Nephron progenitor cell (in vitro differentiated cells): ENCODE measurements at regions not wholly inside any gene's neighbourhood (a gene's known extent, or its start where the extent isn't known, plus 50 kb on each side); places are given as distances from the start of the nearest gene placed in this dataset.

Source experiments
- DNase-seq: peaks from one replicate; pipeline ENCODE4 v3.0.0; 2021
- H3K27ac Mint-ChIP-seq: 2 replicates; pipeline ENCODE4 v1.8.0; 2021; ENCODE audit warnings: mild to moderate bottlenecking, moderate library complexity, mixed read lengths
- H3K27me3 Mint-ChIP-seq: 2 replicates; pipeline ENCODE4 v1.8.0; 2021; ENCODE audit warnings: mild to moderate bottlenecking, low read depth, mixed read lengths; ENCODE audit not compliant: poor library complexity
- H3K36me3 Mint-ChIP-seq: 2 replicates; pipeline ENCODE4 v1.8.0; 2021; ENCODE audit warnings: low read depth, mixed read lengths
- H3K4me1 Mint-ChIP-seq: 2 replicates; pipeline ENCODE4 v1.8.0; 2021; ENCODE audit warnings: mixed read lengths
- H3K4me3 Mint-ChIP-seq: 2 replicates; pipeline ENCODE4 v1.8.0; 2021; ENCODE audit warnings: mild to moderate bottlenecking, moderate library complexity, mixed read lengths
- H3K9me3 Mint-ChIP-seq: 2 replicates; pipeline ENCODE4 v1.8.0; 2021; ENCODE audit warnings: mild to moderate bottlenecking, moderate library complexity, mixed read lengths
- CTCF ChIP-seq: fragments of 200-600 bp; sonication (generic); IDR thresholded peaks from 2 replicates; pipeline ENCODE4 v1.5.0; 2021; ENCODE audit warnings: antibody characterized with exemption

GRCh38 chr5:159777049-159777660 lies 139.1 kb upstream of the ADRA1B start:
- H3K27ac Mint-ChIP-seq, result no peak overlapping the region
- H3K27me3 Mint-ChIP-seq, result peaks cover 34% of the 10 kb centered on the region
- H3K9me3 Mint-ChIP-seq, result no peaks in the 10 kb centered on the region
- peaks cover 5% of the 10 kb centered on the region for H3K4me1 Mint-ChIP-seq
- TF ChIP-seq CTCF, result no peak
- H3K36me3 Mint-ChIP-seq, result no peaks in the 10 kb centered on the region
- H3K4me3 Mint-ChIP-seq, result no peak overlapping the region
- no peak for DNase-seq

- no peak for DNase-seq
- Mint-ChIP-seq H3K4me1 (no peaks in the 10 kb centered on the region), H3K36me3 (no peaks in the 10 kb centered on the region), H3K9me3 (no peaks in the 10 kb centered on the region), H3K27me3 (peaks cover 27% of the 10 kb centered on the region), H3K27ac (no peak overlapping the region), H3K4me3 (no peak overlapping the region)
- no peak for TF ChIP-seq CTCF
Measured at GRCh38 chr5:159779481-159779880, 136.8 kb upstream of the ADRA1B start.

GRCh38 chr5:159780246-159780645 lies 136.0 kb upstream of the ADRA1B start:
- Mint-ChIP-seq H3K36me3 (no peaks in the 10 kb centered on the region), H3K4me3 (no peak overlapping the region), H3K9me3 (no peaks in the 10 kb centered on the region), H3K27me3 (peaks cover 19% of the 10 kb centered on the region), H3K27ac (no peak overlapping the region), H3K4me1 (no peaks in the 10 kb centered on the region)
- TF ChIP-seq CTCF, result no peak
- no peak for DNase-seq

- H3K27me3 Mint-ChIP-seq, result peaks cover 10% of the 10 kb centered on the region
- no peaks in the 10 kb centered on the region for H3K4me1 Mint-ChIP-seq
- no peak for TF ChIP-seq CTCF
- H3K4me3 Mint-ChIP-seq, result no peak overlapping the region
- H3K9me3 Mint-ChIP-seq, result no peaks in the 10 kb centered on the region
- no peak for DNase-seq
- H3K27ac Mint-ChIP-seq, result no peak overlapping the region
- H3K36me3 Mint-ChIP-seq, result no peaks in the 10 kb centered on the region
Measured at GRCh38 chr5:159781626-159782157, 134.6 kb upstream of the ADRA1B start.

GRCh38 chr5:159782197-159782994 lies 133.9 kb upstream of the ADRA1B start:
- Mint-ChIP-seq H3K36me3 (no peaks in the 10 kb centered on the region), H3K9me3 (no peaks in the 10 kb centered on the region), H3K27me3 (peaks cover 10% of the 10 kb centered on the region), H3K4me1 (peaks cover under 1% of the 10 kb centered on the region), H3K4me3 (no peak overlapping the region), H3K27ac (peak overlapping the region; percentile 26)
- TF ChIP-seq CTCF, result no peak
- DNase-seq, result no peak
